ENCODE measurements at regions not wholly inside any gene's neighbourhood (a gene's known extent, or its start where the extent isn't known, plus 50 kb on each side); places are given as distances from the start of the nearest gene placed in this dataset.
"Not testable (repeated sequence)": the region's sequence is repeated elsewhere in the genome, so short reads cannot be mapped to it uniquely, and the experiment has no call there.

GRCh38 chr4:9532863-9533192, 88.6 kb downstream of the DEFB131A start:
- TF ChIP-seq, protein P1, sequence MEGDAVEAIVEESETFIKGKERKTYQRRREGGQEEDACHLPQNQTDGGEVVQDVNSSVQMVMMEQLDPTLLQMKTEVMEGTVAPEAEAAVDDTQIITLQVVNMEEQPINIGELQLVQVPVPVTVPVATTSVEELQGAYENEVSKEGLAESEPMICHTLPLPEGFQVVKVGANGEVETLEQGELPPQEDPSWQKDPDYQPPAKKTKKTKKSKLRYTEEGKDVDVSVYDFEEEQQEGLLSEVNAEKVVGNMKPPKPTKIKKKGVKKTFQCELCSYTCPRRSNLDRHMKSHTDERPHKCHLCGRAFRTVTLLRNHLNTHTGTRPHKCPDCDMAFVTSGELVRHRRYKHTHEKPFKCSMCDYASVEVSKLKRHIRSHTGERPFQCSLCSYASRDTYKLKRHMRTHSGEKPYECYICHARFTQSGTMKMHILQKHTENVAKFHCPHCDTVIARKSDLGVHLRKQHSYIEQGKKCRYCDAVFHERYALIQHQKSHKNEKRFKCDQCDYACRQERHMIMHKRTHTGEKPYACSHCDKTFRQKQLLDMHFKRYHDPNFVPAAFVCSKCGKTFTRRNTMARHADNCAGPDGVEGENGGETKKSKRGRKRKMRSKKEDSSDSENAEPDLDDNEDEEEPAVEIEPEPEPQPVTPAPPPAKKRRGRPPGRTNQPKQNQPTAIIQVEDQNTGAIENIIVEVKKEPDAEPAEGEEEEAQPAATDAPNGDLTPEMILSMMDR (IDR thresholded peaks at IDR 0.05), result not testable (repeated sequence)
- TF ChIP-seq EP300 (IDR thresholded peaks at IDR 0.05); RAD21 (conservative IDR thresholded peaks at IDR 0.05 in 1 of 2, IDR thresholded peaks at IDR 0.05 in 1 of 2); NFE2L2 (conservative IDR thresholded peaks at IDR 0.05; ENCODE audit: low read length); JUNB (IDR thresholded peaks at IDR 0.05); MYC (IDR thresholded peaks at IDR 0.05; ENCODE audit: borderline replicate concordance, low read length); CBX8 (IDR thresholded peaks at IDR 0.05); RARB (CRISPR knock-in tag; IDR thresholded peaks at IDR 0.05): not testable (repeated sequence)
- TF ChIP-seq, protein P2, sequence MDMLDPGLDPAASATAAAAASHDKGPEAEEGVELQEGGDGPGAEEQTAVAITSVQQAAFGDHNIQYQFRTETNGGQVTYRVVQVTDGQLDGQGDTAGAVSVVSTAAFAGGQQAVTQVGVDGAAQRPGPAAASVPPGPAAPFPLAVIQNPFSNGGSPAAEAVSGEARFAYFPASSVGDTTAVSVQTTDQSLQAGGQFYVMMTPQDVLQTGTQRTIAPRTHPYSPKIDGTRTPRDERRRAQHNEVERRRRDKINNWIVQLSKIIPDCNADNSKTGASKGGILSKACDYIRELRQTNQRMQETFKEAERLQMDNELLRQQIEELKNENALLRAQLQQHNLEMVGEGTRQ (IDR thresholded peaks at IDR 0.05), result not testable (repeated sequence)
- TF ChIP-seq, protein P3, sequence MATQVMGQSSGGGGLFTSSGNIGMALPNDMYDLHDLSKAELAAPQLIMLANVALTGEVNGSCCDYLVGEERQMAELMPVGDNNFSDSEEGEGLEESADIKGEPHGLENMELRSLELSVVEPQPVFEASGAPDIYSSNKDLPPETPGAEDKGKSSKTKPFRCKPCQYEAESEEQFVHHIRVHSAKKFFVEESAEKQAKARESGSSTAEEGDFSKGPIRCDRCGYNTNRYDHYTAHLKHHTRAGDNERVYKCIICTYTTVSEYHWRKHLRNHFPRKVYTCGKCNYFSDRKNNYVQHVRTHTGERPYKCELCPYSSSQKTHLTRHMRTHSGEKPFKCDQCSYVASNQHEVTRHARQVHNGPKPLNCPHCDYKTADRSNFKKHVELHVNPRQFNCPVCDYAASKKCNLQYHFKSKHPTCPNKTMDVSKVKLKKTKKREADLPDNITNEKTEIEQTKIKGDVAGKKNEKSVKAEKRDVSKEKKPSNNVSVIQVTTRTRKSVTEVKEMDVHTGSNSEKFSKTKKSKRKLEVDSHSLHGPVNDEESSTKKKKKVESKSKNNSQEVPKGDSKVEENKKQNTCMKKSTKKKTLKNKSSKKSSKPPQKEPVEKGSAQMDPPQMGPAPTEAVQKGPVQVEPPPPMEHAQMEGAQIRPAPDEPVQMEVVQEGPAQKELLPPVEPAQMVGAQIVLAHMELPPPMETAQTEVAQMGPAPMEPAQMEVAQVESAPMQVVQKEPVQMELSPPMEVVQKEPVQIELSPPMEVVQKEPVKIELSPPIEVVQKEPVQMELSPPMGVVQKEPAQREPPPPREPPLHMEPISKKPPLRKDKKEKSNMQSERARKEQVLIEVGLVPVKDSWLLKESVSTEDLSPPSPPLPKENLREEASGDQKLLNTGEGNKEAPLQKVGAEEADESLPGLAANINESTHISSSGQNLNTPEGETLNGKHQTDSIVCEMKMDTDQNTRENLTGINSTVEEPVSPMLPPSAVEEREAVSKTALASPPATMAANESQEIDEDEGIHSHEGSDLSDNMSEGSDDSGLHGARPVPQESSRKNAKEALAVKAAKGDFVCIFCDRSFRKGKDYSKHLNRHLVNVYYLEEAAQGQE (IDR thresholded peaks at IDR 0.05), result not testable (repeated sequence)

Data from A549 (cell line).